Superior temporal gyrus (tissue), 1 donor: ENCODE measurements at regions not wholly inside any gene's neighbourhood (a gene's known extent, or its start where the extent isn't known, plus 50 kb on each side); places are given as distances from the start of the nearest gene placed in this dataset.

Source experiments
- DNase-seq: peaks from one replicate; pipeline ENCODE4 v3.0.0-alpha.2; 2016; ENCODE audit errors: extremely low spot score

DNA sequence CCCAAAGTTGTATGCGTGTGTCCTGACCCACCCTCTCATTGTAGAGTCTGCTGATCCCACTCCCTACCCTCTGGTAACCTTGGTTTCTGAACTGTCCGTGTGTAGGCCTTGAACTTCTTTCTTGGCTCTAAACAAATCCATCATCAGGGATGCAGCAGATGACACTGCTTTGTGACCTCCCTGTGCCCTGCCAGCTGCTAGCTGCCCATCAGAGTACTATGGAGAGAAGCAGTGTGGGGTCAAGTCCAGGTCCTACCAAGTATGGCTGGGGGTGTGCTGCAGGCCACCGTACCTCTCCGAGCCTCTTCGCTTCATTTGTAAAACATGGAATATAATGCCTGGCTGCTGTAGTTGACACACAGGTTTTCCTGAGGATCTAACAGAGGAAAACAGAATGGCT is 183.5 kb upstream of the RBPJ start:
- no peak for DNase-seq

DNA sequence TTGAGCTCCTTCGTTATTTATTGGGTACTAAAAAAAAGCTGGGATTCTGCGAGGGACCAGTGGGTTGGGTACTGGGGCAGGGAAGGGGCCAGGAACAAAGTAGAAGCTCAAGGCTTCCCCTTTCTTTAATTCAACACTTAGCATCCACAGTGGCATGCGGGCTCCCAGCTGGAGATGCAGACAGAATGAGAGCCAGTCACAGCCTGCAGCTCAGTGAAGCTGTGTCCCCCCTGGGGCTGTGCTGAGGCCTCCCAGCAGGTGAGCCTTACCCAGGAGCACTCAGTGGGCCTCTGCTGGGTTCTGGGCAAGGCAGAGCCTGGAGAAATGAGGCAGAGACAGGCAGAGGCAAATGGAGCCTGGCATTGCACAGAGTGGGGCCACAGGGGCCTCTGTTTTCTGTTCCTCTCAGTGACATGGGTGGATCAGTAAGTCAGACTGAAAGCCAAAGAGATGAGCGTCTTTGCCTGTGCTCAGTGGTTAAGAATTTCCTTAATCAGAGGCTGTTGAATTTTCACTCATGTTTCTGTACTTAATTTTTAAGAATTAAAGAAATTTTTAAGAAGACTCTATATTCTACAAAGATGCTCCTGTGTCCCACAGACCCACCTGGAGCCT is 181.4 kb upstream of the RBPJ start:
- no peak for DNase-seq

DNA sequence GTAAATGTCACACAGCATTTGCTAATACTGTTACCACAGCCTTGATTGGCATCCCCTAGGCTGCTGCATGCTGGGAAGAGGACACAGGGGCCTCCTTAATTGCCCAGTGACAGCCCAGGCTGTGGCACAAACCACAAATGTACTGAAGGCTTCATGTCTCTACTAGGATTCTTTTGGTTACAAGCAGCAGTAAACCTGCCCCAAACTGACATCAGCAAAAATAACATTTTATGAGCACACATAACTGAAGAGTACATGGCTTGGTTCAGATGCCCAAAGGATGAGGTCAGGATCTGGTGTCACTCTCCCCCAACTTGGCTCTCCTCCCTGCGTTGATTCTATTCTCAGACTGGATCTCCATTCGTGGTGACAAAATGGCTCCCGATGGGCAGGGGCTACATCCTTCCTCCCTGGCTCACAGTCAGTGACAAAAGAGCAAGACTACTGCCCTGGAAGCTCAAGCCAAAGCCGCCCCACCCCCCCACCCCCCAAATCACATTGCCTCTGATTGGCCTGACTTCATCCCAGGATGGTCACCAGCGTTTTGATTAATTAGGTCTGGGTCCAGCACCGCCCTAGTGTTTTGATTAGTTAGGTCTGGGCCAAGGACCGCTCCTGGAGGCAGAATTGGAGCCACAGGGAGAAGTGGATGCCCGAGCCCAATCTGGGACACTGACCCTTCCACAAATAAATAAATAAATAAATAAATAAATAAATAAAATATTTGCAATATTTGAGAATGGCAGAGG is 180.5 kb upstream of the RBPJ start:
- no peak for DNase-seq

DNA sequence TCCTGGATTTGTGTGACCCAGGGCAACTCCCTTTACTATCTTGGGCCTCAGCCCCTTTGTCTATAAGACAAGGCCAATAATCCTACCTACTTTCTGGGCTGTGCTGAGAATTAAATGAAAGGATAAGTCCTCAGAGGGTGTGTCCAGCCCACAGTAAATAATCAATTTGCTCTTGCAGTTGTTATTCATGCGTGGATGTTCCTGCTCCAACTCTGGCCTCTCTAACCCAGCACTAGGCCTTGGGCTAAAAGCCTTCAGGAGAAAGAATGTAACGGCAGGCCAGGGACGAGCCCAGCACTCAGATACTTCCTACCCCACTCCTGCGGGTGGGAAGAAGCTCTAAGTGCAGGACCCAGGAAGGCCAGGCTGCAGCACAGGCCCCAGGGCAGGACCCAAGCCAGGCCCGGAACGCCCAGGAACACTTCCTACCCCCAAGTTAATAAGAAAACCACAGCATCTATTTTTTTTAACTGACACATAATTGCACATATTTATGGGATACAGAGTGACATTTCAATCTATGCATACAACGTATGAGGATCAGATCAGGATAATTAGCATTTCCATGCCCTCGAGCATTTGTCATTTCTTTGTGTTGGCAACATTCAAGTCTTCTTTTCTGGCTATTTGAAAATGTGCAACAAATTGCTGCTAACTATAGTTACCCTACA is 179.6 kb upstream of the RBPJ start:
- DNase-seq = no peak

DNA sequence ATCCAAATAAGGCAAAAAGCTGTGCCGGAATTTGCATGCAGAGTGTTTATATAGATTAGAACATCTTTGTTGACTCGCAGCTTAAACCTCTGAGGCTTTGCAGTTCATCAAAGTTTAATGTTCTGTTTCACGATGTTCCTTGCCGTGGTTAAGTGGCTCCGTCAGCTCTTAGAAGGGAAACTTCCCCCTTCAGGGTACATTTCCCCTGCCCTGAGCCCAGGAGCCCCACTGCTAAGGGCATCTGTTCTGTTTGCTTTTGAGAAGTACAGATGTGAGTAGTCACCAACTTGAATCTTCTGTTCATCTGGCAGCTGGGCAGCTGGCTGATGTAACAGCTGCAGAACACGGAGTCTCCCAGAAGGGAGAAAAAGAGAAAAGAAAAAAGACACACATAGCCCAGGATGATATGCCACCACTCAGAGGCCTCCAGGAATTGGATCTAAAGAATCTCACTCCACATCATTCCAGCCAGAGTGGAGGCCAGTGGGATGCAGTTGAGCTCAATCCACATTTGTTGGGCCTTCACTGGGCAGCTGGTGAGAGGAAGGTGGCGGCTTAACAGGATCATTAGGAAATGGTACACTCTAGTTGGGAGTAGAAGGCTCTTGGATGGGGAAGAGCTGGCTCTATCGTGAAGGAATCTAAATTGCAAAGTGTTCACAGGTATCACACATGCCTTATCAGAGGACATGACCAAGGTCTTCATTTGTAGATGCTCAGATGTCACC is 178.7 kb upstream of the RBPJ start:
- DNase-seq = no peak

DNA sequence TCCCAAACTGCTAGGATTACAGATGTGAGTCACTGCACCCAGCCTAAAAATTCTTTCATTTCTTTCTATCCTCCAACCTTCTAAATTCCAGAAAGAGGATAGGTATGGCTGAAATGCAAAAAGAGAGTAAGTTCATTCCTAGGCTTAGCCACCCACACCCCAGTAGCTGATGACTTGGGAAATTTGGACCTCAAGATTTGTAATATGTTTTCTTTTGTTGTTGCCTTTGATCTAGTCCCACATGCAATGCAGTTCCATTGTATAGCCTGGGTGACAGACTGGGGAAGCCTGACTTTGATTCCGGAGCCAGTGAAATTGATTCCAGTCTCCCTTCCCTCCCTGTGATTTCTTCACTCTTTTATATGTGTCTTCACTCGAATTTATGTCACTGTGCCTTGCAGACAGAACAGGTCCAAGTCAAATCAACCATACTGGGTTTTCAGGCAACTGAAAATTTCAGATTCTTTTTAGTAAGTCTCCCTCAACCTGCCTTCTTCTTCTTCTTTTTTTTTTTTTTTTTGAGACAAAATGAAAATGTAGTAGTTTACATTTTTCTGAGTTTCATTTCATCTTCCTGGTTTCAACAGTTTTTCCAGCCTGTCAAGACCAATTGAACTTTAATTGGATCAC is 176.2 kb upstream of the RBPJ start:
- no peak for DNase-seq

DNA sequence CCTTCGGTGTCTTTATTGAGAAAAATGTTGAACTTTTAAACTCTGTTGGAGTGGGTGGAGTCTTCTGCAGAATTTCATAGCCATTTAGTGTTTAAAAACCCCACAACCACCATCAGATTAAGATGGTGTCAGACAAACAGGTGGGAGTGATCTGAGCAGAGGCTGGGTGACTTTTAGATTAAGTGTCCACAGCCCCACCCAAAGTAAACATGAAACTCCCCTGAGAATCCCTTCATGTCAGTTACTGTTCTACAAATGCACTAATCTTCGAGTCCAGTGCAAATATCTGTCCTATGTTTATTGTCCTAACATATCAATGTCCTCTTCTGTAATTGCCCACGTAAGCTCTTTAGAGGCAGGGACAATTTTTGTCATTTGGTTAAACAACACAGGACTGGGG is 175.6 kb upstream of the RBPJ start:
- no peak for DNase-seq

DNA sequence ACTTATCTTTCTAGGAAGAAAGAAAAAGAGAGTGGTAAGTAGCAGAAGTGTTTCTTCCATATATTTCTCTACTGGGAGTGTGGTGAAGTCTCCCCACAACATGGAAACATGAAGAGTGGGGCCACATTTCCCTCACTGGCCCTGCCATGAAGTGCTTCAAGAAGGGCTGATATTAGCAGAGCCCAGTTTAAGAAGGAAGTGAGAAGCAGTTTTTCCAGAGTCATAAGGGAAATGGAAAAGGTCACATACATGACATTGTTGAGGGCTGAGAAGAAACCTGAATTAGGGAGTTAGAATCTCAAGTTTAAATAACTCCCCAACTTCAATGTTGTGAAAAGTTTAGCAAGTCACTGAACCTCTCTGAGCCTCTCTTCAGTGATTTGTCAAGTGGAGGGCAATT is 171.9 kb upstream of the RBPJ start:
- DNase-seq = no peak

DNA sequence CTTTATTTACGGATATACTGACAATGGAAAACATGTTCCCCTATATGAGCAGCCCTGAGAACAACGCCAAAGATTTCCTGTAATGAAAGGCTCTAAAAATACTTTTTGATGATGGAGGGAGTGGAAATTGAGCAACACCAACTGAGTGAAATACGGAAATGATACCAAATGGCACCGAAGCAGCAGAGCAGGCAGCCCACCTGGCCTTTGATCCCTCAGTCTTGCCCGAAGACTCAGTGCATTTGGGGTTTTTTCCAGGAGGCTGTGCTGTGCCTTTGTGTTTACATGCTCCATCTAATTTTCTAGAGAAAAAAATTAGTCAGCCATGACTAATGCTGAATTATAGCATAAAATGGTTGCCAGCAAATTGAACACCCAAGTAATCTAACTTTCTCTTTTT is 169.9 kb upstream of the RBPJ start:
- DNase-seq = no peak

DNA sequence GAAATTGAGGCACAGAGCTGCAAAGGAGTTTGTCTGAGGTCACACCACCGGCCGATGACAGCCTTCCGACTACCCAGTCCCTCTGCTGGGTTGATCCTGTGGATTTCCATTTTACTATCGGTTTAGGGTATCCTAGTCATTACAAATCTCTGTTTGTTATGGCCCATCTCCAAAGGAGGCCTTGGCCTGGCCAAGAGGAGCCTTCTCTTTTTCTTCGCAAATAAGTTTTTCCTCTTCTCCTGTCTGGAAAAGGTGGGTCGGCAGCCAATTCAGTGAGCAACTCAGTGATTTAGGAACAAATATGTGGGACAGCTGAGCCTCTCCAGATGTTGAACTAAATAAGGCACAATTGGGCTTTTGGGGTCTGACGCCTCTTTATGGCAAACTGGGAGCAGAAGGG is 169.2 kb upstream of the RBPJ start:
- DNase-seq = no peak

DNA sequence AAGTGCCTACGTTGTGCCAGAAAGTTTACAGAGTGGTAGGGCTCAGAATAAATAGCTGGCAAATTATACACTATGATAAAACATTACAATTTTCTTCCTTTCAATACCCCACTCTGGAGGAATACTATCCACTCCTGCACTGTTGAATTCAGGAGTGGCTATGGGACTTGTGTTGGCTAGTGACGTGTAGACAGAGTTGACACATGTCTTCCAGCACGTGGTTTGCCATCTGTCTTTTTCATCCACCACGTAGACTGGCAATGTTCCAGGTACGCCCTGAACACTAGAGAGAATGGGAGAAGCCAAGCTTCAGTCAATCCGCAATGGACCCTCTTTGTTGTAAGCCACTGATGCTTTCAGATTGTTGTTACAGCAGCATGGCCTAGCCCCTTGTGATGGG is 168.8 kb upstream of the RBPJ start:
- DNase-seq = no peak

DNA sequence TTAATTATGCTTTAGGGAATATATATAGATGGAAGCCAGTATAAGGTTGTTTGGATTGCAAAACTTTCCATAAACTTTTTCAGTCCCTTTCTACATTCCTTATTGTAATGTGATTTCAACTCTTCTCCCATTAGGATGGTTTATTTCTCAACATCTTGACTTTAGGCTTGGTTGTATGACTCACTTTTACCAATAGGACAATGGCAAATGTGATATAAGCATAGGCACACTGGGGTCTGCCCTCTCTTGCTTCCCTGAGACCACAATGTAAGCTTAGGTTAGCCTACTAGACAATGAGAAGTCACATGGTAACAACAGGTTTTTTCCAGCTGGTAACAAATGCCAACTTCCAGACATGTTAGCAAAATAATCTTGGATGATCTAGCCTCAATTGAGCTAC is 163.3 kb upstream of the RBPJ start:
- no peak for DNase-seq

DNA sequence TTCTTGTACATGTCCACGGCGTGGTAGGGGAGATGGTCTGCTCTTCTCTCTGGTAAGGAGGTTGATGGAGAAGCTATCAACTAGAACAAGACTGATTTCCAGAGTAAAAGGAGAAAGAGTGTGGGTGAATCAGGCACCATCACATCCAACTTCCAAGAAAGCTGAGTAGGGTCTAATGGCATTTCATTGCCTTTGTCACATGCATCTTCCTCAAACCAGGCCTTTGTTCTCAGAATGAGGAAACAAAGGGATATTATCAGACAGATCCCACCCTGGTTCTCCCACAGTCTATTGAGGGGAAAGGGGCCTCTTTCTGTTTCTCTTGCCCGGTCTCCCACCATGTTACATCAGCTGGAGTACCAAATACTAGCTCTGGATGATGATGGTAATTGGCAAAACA is 160.2 kb upstream of the RBPJ start:
- no peak for DNase-seq

DNA sequence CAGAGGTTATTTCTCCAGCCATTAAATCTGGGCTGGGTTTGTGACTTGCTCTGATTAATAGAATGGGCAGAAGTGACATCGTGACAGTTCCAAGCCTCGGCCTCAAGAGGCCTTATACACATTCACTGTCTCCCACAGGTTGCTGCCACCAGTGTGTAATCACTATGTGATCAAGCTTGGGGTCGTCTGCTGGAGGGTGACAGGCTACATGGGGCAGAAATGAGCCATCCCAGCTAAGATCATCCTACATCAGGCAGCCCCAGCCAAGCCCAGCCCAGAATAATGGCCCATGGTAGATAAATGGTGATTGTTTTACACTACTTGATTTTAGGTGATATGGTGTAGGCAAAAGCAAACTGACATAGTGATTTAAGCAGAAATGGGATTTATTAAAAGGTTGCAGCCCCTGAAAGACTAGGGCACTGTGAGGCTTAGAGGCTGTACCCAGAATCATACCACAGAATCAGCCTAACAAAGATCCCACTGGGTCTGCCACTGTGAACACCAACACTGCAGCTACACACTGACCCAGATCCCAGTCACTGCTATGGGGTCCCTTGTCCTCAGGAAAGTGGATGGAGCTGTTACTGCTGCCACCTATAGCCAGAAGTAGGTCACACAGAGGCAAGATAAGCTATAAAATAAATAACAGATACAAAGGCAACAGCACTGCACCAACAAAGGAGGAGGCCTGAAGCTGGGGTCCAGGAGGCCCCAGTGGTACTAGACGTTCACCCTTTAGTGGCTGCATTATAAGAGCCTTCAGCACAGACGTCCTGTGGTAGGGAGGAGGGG is 159.6 kb upstream of the RBPJ start:
- no peak for DNase-seq

DNA sequence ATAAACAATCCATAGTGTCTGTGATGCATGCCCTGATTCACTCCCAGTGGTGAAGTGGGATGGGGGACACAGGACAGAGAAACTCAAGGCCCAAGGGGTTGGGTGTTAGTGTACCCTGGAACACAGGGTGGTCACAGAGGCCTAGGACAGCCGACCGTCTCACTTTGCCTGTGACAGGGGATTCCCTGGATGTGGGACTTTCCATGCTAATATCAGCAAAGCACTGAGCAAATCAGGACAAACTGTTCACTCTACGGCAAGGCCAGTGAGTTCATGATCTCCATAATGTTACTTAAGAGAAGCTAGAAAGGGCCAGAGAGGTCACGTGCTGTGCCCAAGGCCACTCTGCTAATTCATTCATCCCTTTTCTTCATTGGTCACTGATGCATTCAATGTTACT is 158.7 kb upstream of the RBPJ start:
- no peak for DNase-seq

DNA sequence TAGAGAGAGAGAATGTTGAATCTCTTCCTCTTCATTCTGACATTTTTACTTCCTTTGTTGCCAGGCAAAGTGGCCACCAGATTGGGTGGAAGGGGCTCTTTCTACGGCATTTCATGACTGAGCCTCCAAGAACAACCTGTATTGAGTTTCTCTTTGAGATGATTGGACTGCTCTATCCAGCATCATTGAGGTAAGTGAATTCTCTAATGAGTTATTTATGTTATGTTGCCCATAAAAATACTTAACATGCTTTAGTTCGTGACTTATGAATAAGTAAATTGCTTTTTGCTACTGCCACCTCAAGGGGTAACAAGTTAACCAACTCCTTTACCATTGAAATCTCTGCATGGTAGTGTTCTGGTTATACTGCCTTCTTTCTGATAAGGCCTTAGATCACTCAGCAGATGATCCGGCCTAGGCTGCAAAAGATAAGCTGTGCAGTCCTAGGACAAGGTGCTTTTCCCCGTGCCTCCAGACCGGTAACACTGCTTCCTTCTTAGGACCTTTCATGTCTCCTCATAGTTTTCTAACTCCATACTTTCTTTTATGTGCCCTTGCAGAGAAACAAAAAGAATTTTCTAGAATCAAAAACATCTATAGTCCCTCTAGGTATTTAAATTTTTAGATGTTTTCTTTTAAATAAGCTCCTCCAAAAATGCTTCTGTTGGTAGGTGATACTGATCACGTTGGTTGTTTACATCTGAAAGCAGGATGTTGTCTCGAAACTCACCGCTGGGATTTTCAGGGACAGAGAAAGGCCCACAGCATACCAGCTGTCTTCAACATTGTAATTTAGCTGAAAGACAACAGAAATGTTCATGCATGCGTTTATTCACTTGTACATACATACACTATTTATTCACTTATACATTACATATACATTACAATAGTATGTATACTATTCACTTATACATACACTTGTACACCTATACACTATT is 157.1 kb upstream of the RBPJ start:
- DNase-seq = no peak

DNA sequence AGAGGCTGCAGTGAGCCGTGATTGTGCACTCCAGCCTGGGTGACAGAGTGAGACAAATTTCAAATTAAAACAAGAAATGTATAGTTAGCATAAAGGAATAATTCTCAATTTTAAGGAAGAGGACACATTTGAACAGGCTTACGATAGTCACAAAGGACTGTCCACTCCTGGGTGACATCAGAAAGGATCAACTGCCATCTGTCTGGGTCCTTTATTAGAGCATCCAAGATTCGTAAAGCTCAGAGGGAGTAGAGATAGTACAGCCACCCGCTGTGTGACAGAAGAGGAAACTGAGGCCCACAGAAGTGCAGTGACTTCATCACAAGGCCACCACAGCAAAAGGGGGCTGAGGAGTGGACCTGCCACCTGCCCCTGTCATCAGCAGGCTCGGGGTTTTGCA is 149.3 kb upstream of the RBPJ start:
- DNase-seq = no peak

DNA sequence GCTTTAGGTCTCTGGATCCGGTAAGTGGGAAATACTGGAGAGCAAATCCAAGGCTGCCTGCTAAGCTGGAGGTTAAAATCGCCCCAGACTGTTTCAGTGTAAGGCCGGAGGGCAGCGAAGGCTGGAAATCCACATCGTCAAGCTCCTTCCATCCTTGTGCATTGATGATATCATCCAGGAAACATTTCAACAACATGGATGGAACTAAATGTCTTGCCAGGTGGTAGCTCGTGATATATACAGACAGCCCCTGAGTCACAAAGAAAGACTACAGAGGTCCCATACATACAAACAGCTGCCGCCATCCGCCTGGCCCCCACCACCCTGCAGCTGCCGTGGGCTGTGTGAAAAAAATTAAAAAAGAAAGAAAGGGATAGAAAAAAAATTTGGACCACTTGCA is 148.9 kb upstream of the RBPJ start:
- peak; percentile 37 for DNase-seq

DNA sequence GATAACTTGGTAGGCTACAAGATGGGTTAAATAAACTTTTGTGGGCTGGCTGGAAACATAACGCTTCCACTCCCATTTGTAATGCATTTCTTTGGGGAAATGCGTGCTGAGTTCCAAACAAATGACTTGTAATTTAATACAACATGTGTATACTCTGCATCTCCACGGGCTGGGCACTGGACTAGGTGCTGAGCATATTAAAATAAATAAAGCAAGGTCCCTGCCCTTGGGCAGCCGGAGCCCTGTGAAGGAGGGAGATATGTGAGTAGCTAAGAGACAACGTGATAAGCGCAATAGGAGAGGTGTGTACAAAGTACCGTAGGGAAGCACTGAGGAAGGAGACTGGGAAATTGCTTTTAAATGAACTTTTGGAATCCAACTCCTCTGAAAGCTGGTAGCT is 147.2 kb upstream of the RBPJ start:
- DNase-seq = no peak

DNA sequence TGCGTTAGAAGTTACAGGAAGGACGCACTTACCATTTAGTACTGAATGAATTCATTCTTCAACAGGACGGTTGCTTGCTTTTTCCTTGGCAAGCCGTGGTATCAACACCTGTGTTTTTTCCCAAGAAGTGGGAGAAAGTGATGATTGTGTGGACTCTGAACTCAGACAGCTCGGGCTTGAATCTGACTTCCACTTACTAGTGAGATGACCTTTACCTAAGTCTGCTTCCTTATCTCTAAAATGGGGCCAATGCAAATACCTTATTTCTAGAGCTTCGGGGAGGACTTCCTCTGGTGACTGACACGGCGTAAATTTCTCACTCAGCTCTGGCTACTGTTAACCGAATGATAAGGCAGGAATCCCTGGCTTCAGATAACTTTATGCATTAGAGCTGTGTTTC is 146.8 kb upstream of the RBPJ start:
- no peak for DNase-seq
